Suppressor macrophage treated with lipopolysaccharide for 4 hours (primary cell): ENCODE measurements at regions not wholly inside any gene's neighbourhood (a gene's known extent, or its start where the extent isn't known, plus 50 kb on each side); places are given as distances from the start of the nearest gene placed in this dataset.

Experiments used
- DNase-seq: peaks from one replicate; pipeline ENCODE4 v3.0.0-alpha.2; 2020

GRCh38 chr1:217311269-217311668 is 319.6 kb downstream of the GPATCH2 start:
- DNase-seq = no peak

GRCh38 chr1:217281332-217281731 is 349.6 kb downstream of the GPATCH2 start:
- no peak for DNase-seq

DNA sequence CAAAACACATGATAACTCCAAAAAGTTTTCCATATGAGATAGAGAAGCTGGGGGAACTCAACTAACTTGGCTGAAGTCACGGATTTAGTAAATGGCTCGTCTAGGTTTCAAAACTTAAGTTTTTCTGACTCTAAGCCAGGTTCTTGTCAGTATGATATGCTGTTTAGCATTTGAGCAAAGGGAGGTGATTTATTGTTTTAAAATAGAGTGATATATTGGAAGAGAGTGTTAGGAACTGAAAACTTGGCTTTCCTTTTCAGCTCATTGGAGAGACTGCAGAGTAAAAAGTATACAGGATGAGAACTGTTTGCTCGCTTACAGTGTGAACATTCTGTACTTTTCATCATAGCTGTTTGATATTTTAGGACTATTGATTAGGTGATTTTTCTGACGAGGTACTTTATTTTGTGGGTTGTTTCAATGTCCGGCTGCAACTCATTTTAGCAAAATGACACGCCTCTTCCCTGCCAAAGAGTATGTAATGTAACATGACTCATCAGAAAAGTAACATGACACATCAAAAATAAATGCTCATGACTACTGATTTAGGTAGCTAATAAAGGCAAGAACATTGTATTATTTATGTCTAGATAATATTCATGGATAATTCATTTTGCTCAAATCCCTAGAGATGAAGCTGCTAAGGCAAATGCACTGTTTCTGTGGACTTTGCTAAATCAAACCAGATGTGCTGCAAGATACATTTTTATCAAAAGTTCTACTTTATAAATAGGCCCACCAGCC is 355.1 kb downstream of the GPATCH2 start:
- DNase-seq = no peak

GRCh38 chr1:217274927-217275654 is 355.8 kb downstream of the GPATCH2 start:
- no peak for DNase-seq

GRCh38 chr1:217274416-217274815 is 356.5 kb downstream of the GPATCH2 start:
- DNase-seq = no peak

GRCh38 chr1:217273866-217274265 is 357.0 kb downstream of the GPATCH2 start:
- DNase-seq = no peak

GRCh38 chr1:217272385-217272784 is 358.5 kb downstream of the GPATCH2 start:
- DNase-seq = no peak

DNA sequence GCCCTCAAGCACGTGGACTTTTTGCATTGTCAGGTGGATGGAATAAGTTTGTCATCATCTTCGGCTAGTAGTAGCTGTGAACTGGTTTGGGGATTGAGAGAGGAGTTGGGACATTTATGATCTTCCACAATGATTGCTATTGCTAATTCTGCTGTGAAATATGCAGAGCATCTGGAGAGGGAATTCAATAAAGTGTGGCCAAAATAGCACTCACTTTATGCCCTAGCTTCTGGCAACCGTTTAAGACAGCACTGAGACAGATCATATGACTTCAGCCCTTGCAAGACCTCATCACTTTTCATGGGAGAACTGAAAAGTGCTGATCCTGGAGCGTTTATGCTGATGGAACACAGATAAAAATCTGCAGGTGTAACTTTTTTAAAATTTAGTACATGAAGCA is 360.8 kb downstream of the GPATCH2 start:
- no peak for DNase-seq

DNA sequence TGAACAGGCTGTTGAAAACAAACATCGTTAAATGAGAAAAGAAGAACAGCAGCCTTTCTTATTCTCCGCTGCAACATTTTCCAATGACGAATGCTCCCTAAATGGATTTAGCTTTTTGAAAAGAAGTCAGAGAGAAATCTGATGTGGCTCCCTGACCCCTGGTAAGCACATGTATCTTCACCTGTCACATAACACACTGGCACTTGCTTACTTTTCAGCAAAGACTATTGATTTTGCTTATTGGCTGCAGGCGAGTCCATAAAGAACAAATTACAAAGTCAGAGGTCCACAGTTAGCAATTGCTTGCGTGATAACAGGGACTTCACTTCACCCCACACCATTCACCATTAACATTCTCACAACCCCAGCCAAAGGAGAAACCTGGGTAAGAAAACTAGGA is 362.8 kb downstream of the GPATCH2 start:
- no peak for DNase-seq

DNA sequence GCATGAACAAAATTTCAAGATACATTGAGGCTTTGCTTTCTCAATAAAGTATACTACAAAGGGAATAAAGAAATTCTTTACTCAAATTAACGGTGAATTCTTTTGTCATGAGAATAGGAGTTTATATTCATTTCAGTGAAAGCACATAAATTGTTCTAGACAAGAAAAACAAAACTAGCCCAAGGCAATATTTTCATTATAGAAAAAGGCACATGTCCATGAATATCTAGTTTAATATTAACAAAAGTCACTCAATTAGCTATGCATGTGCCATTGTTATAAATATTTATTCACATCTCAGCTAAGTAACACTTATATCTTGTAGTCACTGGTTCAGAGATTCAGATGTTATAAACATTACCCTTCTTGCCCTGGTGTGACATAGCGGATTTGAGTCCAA is 369.3 kb downstream of the GPATCH2 start:
- no peak for DNase-seq

DNA sequence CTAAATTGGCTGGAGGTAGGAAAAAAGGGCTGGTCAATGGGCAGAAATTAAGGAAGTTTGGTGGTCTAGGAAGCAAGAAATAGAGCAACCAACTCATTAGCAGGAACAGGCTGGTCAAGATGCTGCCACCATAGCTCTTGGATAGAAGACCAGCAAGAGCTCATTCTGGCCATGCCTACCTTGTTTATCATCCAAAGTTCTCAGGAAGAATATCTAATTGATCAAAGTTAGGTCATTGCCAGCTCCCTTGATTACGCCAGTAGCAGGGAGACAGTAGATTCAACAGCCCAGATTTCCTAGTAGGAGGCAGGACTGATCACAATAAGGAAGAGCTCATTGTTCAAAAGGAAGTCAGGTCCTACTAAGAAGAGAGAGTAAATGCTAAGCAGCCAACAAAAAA is 370.2 kb downstream of the GPATCH2 start:
- DNase-seq = no peak

DNA sequence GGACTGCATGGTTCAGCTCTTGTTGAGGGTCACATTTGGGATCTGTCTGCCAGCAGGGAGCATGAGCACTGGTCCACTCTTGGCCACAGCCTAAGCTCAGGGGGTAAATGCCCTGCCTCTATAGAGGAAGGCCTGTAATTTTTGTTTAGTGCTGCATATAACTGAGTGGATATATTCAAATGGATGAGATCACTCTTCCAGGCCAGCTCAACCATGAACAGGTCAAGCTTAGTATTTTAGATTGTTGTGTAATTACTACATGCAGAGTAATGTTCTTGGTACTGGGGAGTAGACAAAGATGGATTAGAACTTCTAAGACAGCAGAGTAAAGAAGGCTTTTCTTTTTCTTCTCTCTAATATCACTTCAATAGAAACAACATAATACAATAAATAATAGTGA is 376.9 kb downstream of the GPATCH2 start:
- no peak for DNase-seq

DNA sequence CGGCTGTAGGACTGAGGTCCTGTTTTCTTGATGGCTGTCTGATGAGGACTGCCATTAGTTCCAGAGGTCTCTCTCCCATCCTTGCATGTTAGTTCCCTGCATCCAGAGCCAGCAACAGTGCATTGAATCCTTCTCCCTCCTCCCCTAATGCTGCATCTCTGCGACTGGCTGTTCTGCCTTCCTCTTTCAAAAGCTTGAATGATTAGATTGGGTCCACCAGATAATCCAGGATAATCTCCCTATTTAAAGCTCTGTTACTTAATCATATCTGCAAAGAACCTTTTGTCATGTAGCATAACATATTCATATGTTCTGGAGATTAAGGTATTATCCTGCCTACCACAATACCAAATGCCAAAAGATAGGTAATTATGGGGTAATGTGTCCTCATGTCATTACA is 377.5 kb downstream of the GPATCH2 start:
- DNase-seq = no peak

DNA sequence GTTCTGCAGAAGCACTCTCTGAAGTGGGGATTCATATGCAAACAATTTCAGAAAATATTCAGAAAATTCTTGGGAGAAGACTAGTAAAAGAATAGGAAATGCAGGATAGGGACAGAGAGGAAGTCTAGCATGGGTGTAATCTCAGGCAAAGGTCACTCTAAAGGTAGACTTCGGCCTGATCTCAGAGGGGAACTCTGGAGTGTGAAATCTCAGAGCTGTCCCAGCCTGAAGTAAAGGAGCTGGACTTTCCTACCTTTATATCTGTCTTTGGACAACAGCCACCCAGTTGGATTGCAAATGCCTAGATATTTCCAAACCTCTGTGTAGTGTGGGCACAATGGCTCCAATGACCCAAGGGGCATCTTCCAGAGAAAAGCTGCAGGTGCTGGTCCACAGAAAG is 379.8 kb downstream of the GPATCH2 start:
- no peak for DNase-seq

DNA sequence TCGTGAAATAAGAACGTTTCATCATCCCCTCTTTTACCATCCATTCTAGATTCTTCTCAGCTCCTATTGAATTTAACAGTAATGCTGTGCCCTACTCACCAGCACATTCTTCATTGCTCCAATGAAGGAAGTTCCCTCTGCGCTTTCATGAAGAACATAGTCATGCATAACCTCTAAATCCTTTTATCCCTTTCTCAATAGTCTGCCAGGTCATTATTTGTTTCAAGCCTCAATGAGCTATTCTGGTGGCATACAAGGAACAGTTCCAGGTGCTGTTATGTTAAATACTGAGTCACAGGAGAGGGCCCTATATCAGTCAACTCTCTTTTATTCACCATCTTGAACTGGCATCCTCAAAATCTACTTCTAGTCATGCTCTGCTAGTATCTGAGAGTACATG is 381.0 kb downstream of the GPATCH2 start:
- no peak for DNase-seq

- DNase-seq = no peak
Measured at GRCh38 chr1:217244971-217245370, 385.9 kb downstream of the GPATCH2 start.

DNA sequence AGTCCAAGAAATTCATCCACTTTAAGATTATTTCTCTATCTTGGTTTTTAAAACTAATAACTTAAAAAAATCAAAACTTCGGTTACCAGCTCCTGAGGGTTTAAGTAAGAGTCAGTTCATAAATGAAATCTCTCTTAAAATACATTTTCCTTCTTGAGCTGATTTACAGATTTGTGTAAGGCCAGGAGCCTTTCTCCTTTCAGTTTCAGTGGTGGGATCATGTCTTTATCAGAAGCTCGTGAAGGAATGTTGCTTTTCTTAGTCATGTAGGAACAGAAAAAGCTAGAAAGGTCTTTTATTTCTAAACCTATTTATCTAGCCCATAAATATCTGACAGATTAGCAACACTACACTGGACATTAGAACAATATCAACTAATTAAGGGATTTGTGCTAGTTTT is 390.2 kb downstream of the GPATCH2 start:
- DNase-seq = no peak

DNA sequence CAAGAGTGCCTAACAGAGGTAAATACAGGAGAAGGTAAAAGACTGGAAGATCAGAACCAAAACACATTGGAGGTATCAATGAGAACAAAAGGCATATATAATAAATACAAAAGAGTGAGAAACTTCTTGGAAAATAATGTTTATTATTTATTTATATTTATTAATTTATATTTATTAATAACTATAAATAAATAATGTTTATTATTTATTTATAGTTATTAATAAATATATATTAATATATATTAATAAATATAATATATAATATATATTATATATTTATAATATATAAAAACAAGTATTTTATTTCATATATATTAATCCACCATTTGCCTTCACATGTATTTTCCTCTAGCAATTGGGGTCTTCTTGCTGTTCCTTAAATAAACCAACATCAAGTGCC is 391.9 kb downstream of the GPATCH2 start:
- DNase-seq = no peak

- no peak for DNase-seq
Measured at GRCh38 chr1:217230412-217230811, 400.5 kb downstream of the GPATCH2 start.

GRCh38 chr1:217228689-217229088 is 402.2 kb downstream of the GPATCH2 start:
- DNase-seq = no peak

GRCh38 chr1:217224201-217224600 is 406.7 kb downstream of the GPATCH2 start:
- no peak for DNase-seq

GRCh38 chr1:217214551-217214950 is 416.3 kb downstream of the GPATCH2 start:
- DNase-seq = no peak

DNA sequence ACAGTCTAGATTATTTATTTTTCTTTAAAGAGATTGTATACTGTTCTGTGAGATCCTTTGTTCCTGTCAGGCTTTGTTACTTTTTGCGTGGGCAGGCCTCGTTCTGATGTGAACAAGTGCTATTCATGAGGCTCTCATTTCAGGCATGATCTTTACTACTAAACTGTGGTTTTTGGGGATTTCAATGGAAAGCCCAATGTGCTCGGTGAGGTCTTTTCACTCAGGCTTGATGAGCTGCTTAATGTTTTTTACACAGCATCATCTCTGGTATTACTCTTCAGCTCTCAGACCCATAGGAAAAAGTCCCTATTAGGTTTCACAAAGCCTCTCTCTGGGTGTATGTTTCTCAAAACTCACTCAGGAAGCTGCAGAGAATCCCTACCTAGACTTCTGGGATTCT is 419.4 kb downstream of the GPATCH2 start:
- DNase-seq = no peak

DNA sequence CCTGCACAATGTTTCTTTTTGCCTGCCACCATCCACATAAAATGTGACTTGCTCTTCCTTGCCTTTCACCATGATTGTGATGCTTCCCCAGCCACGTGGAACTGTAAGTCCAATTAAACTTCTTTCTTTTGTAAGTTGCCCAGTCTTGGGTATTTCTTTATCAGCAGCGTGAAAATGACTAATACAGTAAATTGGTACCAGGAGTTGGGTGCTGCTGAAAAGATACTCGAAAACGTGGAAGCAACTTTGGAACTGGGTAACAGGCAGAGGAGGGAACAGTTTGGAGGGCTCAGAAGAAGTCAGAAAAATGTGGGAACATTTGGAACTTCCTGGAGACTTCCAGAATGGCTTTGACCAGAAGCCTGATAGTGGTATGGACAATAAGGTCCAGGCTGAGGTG is 425.3 kb downstream of the GPATCH2 start:
- no peak for DNase-seq

DNA sequence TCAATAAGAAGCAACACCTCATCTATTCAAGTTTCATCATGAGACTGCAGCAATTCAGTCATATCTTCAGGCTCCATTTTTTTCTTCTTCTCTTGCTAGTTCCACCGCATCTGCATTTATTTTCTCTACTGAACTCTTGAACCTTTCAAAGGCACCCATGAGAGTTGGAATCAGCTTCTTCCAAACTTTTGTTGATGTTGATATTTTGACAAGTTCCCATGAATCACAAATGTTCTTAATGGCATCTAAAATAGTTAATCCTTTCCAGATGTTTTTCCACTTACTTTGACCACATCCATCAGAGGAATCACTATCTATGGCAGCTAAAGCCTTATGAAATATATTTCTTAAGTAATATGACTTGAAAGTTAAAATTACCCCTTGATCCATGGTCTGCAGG is 434.3 kb downstream of the GPATCH2 start:
- DNase-seq = no peak
